Activated naive CD4-positive, alpha-beta T cell treated with anti-CD3 and anti-CD28 coated beads, Interleukin-2, amount 10 ng/mL, durations not matched to agents 7 days and 5 days (primary cell): ENCODE measurements at regions not wholly inside any gene's neighbourhood (a gene's known extent, or its start where the extent isn't known, plus 50 kb on each side); places are given as distances from the start of the nearest gene placed in this dataset.

Experiments used
- CTCF ChIA-PET: fragments of 350-600 bp; sonication (Branson Sonifier 250); formaldehyde crosslinking; loops from one replicate; lab custom pipeline; 2021; ENCODE audit warnings: antibody characterized with exemption; lab: Charles Lee
- DNase-seq: peaks from one replicate; pipeline ENCODE4 v3.0.0-alpha.2; 2020
- H3K27ac Mint-ChIP-seq: one replicate; pipeline ENCODE4 v1.8.0; 2021; ENCODE audit warnings: mild to moderate bottlenecking, moderate library complexity, mixed read lengths
- H3K27me3 Mint-ChIP-seq: one replicate; pipeline ENCODE4 v1.8.0; 2021; ENCODE audit warnings: mild to moderate bottlenecking, mixed read lengths
- H3K36me3 Mint-ChIP-seq: one replicate; pipeline ENCODE4 v1.8.0; 2021; ENCODE audit warnings: mixed read lengths
- H3K4me1 Mint-ChIP-seq: one replicate; pipeline ENCODE4 v1.8.0; 2021; ENCODE audit warnings: mixed read lengths
- H3K4me3 Mint-ChIP-seq: one replicate; pipeline ENCODE4 v1.8.0; 2021; ENCODE audit warnings: mild to moderate bottlenecking, moderate library complexity, mixed read lengths
- H3K9me3 Mint-ChIP-seq: one replicate; pipeline ENCODE4 v1.8.0; 2021; ENCODE audit warnings: mixed read lengths

- no peaks in the 10 kb centered on the region for H3K4me1 Mint-ChIP-seq
These were observed 458.4 kb downstream of the TBC1D4 start for GRCh38 chr13:75023609-75024008.

GRCh38 chr13:75021151-75021550, 460.8 kb downstream of the TBC1D4 start:
- CTCF ChIA-PET: no interaction called here
- Mint-ChIP-seq H3K9me3 (no peaks in the 10 kb centered on the region), H3K27me3 (peaks cover 6% of the 10 kb centered on the region), H3K4me3 (no peak overlapping the region), H3K4me1 (no peaks in the 10 kb centered on the region), H3K27ac (no peak overlapping the region), H3K36me3 (no peaks in the 10 kb centered on the region)
- DNase-seq: no peak

More at GRCh38 chr13:75023609-75024008, 458.4 kb downstream of the TBC1D4 start:
- Mint-ChIP-seq H3K27ac (no peak overlapping the region), H3K27me3 (no peaks in the 10 kb centered on the region), H3K9me3 (no peaks in the 10 kb centered on the region), H3K36me3 (no peaks in the 10 kb centered on the region), H3K4me3 (no peak overlapping the region)
- no peak for DNase-seq
- CTCF ChIA-PET: no interaction called here

GRCh38 chr13:75016225-75016624, 465.7 kb downstream of the TBC1D4 start:
- no peak for DNase-seq
- H3K27me3 Mint-ChIP-seq: peaks cover 6% of the 10 kb centered on the region
- no peaks in the 10 kb centered on the region for H3K9me3 Mint-ChIP-seq
- H3K4me3 Mint-ChIP-seq: no peak overlapping the region
- CTCF ChIA-PET: no interaction called here
- H3K4me1 Mint-ChIP-seq: no peaks in the 10 kb centered on the region
- H3K27ac Mint-ChIP-seq: no peak overlapping the region
- no peaks in the 10 kb centered on the region for H3K36me3 Mint-ChIP-seq

- H3K27ac Mint-ChIP-seq: no peak overlapping the region
- CTCF ChIA-PET: no interaction called here
- H3K4me3 Mint-ChIP-seq: no peak overlapping the region
These were observed 468.2 kb downstream of the TBC1D4 start for GRCh38 chr13:75013818-75014217.

GRCh38 chr13:75010941-75011340, 471.0 kb downstream of the TBC1D4 start:
- no peak overlapping the region for H3K27ac Mint-ChIP-seq
- H3K27me3 Mint-ChIP-seq: no peaks in the 10 kb centered on the region
- no peak overlapping the region for H3K4me3 Mint-ChIP-seq
- CTCF ChIA-PET: no interaction called here
- no peak for DNase-seq
- no peaks in the 10 kb centered on the region for H3K4me1 Mint-ChIP-seq
- H3K9me3 Mint-ChIP-seq: no peaks in the 10 kb centered on the region
- H3K36me3 Mint-ChIP-seq: no peaks in the 10 kb centered on the region

More at GRCh38 chr13:75013818-75014217, 468.2 kb downstream of the TBC1D4 start:
- Mint-ChIP-seq H3K9me3 (no peaks in the 10 kb centered on the region), H3K36me3 (no peaks in the 10 kb centered on the region), H3K4me1 (no peaks in the 10 kb centered on the region), H3K27me3 (peaks cover 6% of the 10 kb centered on the region)
- no peak for DNase-seq

- H3K27me3 Mint-ChIP-seq: no peaks in the 10 kb centered on the region
- no peak for DNase-seq
- no peak overlapping the region for H3K4me3 Mint-ChIP-seq
- H3K27ac Mint-ChIP-seq: no peak overlapping the region
- no peaks in the 10 kb centered on the region for H3K36me3 Mint-ChIP-seq
- no peaks in the 10 kb centered on the region for H3K9me3 Mint-ChIP-seq
- no peaks in the 10 kb centered on the region for H3K4me1 Mint-ChIP-seq
- CTCF ChIA-PET: no interaction called here
These were observed 473.0 kb downstream of the TBC1D4 start for GRCh38 chr13:75008926-75009325.

- CTCF ChIA-PET: no interaction called here
- H3K27ac Mint-ChIP-seq: no peak overlapping the region
- no peaks in the 10 kb centered on the region for H3K36me3 Mint-ChIP-seq
- H3K27me3 Mint-ChIP-seq: no peaks in the 10 kb centered on the region
- H3K4me3 Mint-ChIP-seq: no peak overlapping the region
- H3K4me1 Mint-ChIP-seq: no peaks in the 10 kb centered on the region
- no peaks in the 10 kb centered on the region for H3K9me3 Mint-ChIP-seq
- DNase-seq: no peak
These were observed 491.0 kb downstream of the TBC1D4 start for GRCh38 chr13:74990992-74991391.

GRCh38 chr13:74987124-74987690, 494.8 kb downstream of the TBC1D4 start:
- H3K4me3 Mint-ChIP-seq: no peak overlapping the region

GRCh38 chr13:74986609-74987008, 495.4 kb downstream of the TBC1D4 start:
- no peak overlapping the region for H3K4me3 Mint-ChIP-seq
- no peaks in the 10 kb centered on the region for H3K36me3 Mint-ChIP-seq
- no peaks in the 10 kb centered on the region for H3K4me1 Mint-ChIP-seq
- CTCF ChIA-PET: no interaction called here
- no peaks in the 10 kb centered on the region for H3K9me3 Mint-ChIP-seq
- DNase-seq: no peak
- no peak overlapping the region for H3K27ac Mint-ChIP-seq
- H3K27me3 Mint-ChIP-seq: no peaks in the 10 kb centered on the region

More at GRCh38 chr13:74987124-74987690, 494.8 kb downstream of the TBC1D4 start:
- H3K27ac Mint-ChIP-seq: no peak overlapping the region
- H3K9me3 Mint-ChIP-seq: no peaks in the 10 kb centered on the region
- CTCF ChIA-PET: no interaction called here
- H3K36me3 Mint-ChIP-seq: no peaks in the 10 kb centered on the region
- H3K27me3 Mint-ChIP-seq: no peaks in the 10 kb centered on the region
- no peak for DNase-seq
- no peaks in the 10 kb centered on the region for H3K4me1 Mint-ChIP-seq

- Mint-ChIP-seq H3K4me3 (no peak overlapping the region), H3K27me3 (no peaks in the 10 kb centered on the region), H3K27ac (no peak overlapping the region), H3K4me1 (no peaks in the 10 kb centered on the region), H3K9me3 (no peaks in the 10 kb centered on the region), H3K36me3 (no peaks in the 10 kb centered on the region)
- DNase-seq: no peak
- CTCF ChIA-PET: no interaction called here
These were observed 502.3 kb downstream of the TBC1D4 start for GRCh38 chr13:74979703-74980102.

- H3K4me3 Mint-ChIP-seq: no peak overlapping the region
- no peak overlapping the region for H3K27ac Mint-ChIP-seq
- no peaks in the 10 kb centered on the region for H3K9me3 Mint-ChIP-seq
- DNase-seq: no peak
- no peaks in the 10 kb centered on the region for H3K27me3 Mint-ChIP-seq
- H3K4me1 Mint-ChIP-seq: no peaks in the 10 kb centered on the region
- CTCF ChIA-PET: no interaction called here
- H3K36me3 Mint-ChIP-seq: no peaks in the 10 kb centered on the region
These were observed 503.4 kb downstream of the TBC1D4 start for GRCh38 chr13:74978591-74978990.

GRCh38 chr13:74977498-74977897, 504.5 kb downstream of the TBC1D4 start:
- CTCF ChIA-PET: no interaction called here
- H3K4me3 Mint-ChIP-seq: no peak overlapping the region
- no peak for DNase-seq

GRCh38 chr13:74975111-74975510, 506.9 kb downstream of the TBC1D4 start:
- DNase-seq: no peak
- H3K27ac Mint-ChIP-seq: no peak overlapping the region
- no peaks in the 10 kb centered on the region for H3K4me1 Mint-ChIP-seq
- H3K27me3 Mint-ChIP-seq: no peaks in the 10 kb centered on the region
- CTCF ChIA-PET: no interaction called here
- no peak overlapping the region for H3K4me3 Mint-ChIP-seq
- no peaks in the 10 kb centered on the region for H3K9me3 Mint-ChIP-seq
- H3K36me3 Mint-ChIP-seq: no peaks in the 10 kb centered on the region

More at GRCh38 chr13:74977498-74977897, 504.5 kb downstream of the TBC1D4 start:
- Mint-ChIP-seq H3K4me1 (no peaks in the 10 kb centered on the region), H3K27me3 (no peaks in the 10 kb centered on the region), H3K36me3 (no peaks in the 10 kb centered on the region), H3K27ac (no peak overlapping the region), H3K9me3 (no peaks in the 10 kb centered on the region)

- Mint-ChIP-seq H3K9me3 (no peaks in the 10 kb centered on the region), H3K27me3 (no peaks in the 10 kb centered on the region), H3K4me3 (no peak overlapping the region), H3K27ac (no peak overlapping the region), H3K4me1 (no peaks in the 10 kb centered on the region), H3K36me3 (no peaks in the 10 kb centered on the region)
- CTCF ChIA-PET: no interaction called here
- DNase-seq: no peak
These were observed 507.8 kb downstream of the TBC1D4 start for GRCh38 chr13:74973935-74974879.

GRCh38 chr13:74969419-74969818, 512.5 kb downstream of the TBC1D4 start:
- Mint-ChIP-seq H3K4me3 (no peak overlapping the region), H3K27me3 (no peaks in the 10 kb centered on the region), H3K27ac (no peak overlapping the region), H3K4me1 (no peaks in the 10 kb centered on the region), H3K36me3 (no peaks in the 10 kb centered on the region), H3K9me3 (no peaks in the 10 kb centered on the region)
- CTCF ChIA-PET: no interaction called here
- no peak for DNase-seq
